Liver (tissue), 3 donors: ENCODE measurements at regions not wholly inside any gene's neighbourhood (a gene's known extent, or its start where the extent isn't known, plus 50 kb on each side); places are given as distances from the start of the nearest gene placed in this dataset.

Experiments used
- EGR1 ChIP-seq, 2 donors: IDR thresholded peaks; 2 replicates each; pipeline ENCODE4 v1.6.1; 2016 to 2018; ENCODE audit warnings: antibody characterized with exemption in 2 of 2, low read depth in 2 of 2
- GABPA ChIP-seq, 2 donors: IDR thresholded peaks in 1 of 2; conservative IDR thresholded peaks in 1 of 2; 2 replicates each; pipeline ENCODE4 v1.6.1; 2016; ENCODE audit warnings: antibody characterized with exemption in 2 of 2, mild to moderate bottlenecking in 1 of 2, moderate library complexity in 1 of 2
- HNF4G ChIP-seq: IDR thresholded peaks from 2 replicates; pipeline ENCODE4 v1.6.1; 2016; ENCODE audit warnings: antibody characterized with exemption
- JUND ChIP-seq, 2 donors: IDR thresholded peaks; 2 replicates each; pipeline ENCODE4 v1.6.1; 2016; ENCODE audit warnings: antibody characterized with exemption in 2 of 2
- NR2F2 ChIP-seq: IDR thresholded peaks from 2 replicates; pipeline ENCODE4 v1.6.1; 2016; ENCODE audit warnings: antibody characterized with exemption
- RAD21 ChIP-seq, 2 donors: IDR thresholded peaks; 2 replicates each; pipeline ENCODE4 v1.6.1; 2016; ENCODE audit warnings: antibody characterized with exemption in 2 of 2, mild to moderate bottlenecking in 2 of 2
- SP1 ChIP-seq: IDR thresholded peaks from 2 replicates; pipeline ENCODE4 v1.6.1; 2018; ENCODE audit warnings: antibody characterized with exemption, mild to moderate bottlenecking
- TAF1 ChIP-seq: conservative IDR thresholded peaks from 2 replicates; pipeline ENCODE4 v1.6.1; 2016; ENCODE audit warnings: antibody characterized with exemption, mild to moderate bottlenecking
- YY1 ChIP-seq: IDR thresholded peaks from 2 replicates; pipeline ENCODE4 v1.6.1; 2016; ENCODE audit warnings: antibody characterized with exemption, mild to moderate bottlenecking
- TF ChIP-seq, protein P1 (sequence below): IDR thresholded peaks from 2 replicates; pipeline ENCODE4 v1.6.1; 2016; ENCODE audit warnings: antibody characterized with exemption, mild to moderate bottlenecking
- TF ChIP-seq, protein P2 (sequence below): fragments of 150-350 bp; IDR thresholded peaks from 2 replicates; pipeline ENCODE4 v1.5.1; 2017; ENCODE audit warnings: improper control_type of control experiment, low read depth, low read length; ENCODE audit not compliant: missing input control
- TF ChIP-seq, protein P3 (sequence below): IDR thresholded peaks from 2 replicates; pipeline ENCODE4 v1.6.1; 2016; ENCODE audit warnings: antibody characterized with exemption
- donor health status: healthy.
- donor health status: healthy.

DNA sequence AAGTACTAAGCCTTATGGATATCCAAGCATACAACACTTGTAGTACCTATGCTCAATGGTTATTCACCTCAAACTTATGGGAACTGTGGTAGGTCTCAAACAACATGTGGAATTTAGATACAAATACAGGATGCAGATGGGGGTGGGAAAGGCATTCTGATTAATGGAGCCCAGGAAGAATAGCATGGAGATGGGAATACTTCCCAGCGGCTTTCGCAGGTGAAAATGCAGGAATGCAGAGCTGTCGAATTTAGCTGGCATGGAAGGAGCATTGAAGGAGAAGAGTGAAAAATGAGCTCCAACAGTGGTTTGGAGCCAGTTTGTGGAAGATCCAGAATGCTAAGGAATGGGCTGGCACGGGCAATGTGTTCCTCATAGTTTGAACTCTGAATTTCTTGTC is 89.9 kb downstream of the NKX2-1 start:
- TF ChIP-seq, protein P1, sequence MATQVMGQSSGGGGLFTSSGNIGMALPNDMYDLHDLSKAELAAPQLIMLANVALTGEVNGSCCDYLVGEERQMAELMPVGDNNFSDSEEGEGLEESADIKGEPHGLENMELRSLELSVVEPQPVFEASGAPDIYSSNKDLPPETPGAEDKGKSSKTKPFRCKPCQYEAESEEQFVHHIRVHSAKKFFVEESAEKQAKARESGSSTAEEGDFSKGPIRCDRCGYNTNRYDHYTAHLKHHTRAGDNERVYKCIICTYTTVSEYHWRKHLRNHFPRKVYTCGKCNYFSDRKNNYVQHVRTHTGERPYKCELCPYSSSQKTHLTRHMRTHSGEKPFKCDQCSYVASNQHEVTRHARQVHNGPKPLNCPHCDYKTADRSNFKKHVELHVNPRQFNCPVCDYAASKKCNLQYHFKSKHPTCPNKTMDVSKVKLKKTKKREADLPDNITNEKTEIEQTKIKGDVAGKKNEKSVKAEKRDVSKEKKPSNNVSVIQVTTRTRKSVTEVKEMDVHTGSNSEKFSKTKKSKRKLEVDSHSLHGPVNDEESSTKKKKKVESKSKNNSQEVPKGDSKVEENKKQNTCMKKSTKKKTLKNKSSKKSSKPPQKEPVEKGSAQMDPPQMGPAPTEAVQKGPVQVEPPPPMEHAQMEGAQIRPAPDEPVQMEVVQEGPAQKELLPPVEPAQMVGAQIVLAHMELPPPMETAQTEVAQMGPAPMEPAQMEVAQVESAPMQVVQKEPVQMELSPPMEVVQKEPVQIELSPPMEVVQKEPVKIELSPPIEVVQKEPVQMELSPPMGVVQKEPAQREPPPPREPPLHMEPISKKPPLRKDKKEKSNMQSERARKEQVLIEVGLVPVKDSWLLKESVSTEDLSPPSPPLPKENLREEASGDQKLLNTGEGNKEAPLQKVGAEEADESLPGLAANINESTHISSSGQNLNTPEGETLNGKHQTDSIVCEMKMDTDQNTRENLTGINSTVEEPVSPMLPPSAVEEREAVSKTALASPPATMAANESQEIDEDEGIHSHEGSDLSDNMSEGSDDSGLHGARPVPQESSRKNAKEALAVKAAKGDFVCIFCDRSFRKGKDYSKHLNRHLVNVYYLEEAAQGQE = no peak
- no peak for TF ChIP-seq SP1
- no peak for TF ChIP-seq HNF4G
- TF ChIP-seq, protein P2, sequence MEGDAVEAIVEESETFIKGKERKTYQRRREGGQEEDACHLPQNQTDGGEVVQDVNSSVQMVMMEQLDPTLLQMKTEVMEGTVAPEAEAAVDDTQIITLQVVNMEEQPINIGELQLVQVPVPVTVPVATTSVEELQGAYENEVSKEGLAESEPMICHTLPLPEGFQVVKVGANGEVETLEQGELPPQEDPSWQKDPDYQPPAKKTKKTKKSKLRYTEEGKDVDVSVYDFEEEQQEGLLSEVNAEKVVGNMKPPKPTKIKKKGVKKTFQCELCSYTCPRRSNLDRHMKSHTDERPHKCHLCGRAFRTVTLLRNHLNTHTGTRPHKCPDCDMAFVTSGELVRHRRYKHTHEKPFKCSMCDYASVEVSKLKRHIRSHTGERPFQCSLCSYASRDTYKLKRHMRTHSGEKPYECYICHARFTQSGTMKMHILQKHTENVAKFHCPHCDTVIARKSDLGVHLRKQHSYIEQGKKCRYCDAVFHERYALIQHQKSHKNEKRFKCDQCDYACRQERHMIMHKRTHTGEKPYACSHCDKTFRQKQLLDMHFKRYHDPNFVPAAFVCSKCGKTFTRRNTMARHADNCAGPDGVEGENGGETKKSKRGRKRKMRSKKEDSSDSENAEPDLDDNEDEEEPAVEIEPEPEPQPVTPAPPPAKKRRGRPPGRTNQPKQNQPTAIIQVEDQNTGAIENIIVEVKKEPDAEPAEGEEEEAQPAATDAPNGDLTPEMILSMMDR = no peak
- TF ChIP-seq GABPA (IDR thresholded peaks at IDR 0.05 in 1 of 2, conservative IDR thresholded peaks at IDR 0.05 in 1 of 2) = no peak
- TF ChIP-seq, protein P3, sequence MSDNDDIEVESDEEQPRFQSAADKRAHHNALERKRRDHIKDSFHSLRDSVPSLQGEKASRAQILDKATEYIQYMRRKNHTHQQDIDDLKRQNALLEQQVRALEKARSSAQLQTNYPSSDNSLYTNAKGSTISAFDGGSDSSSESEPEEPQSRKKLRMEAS = no peak
- TF ChIP-seq YY1 = no peak
- TF ChIP-seq JUND (IDR thresholded peaks at IDR 0.05) = no peak
- no peak for TF ChIP-seq NR2F2
- no peak for TF ChIP-seq TAF1
- TF ChIP-seq RAD21 (IDR thresholded peaks at IDR 0.05) = no peak
- TF ChIP-seq EGR1 (IDR thresholded peaks at IDR 0.05; ENCODE audit: low read depth in 2 of 2) = no peak
